GM10248 (cell line): ENCODE measurements at regions not wholly inside any gene's neighbourhood (a gene's known extent, or its start where the extent isn't known, plus 50 kb on each side); places are given as distances from the start of the nearest gene placed in this dataset.
"Not testable (repeated sequence)": the region's sequence is repeated elsewhere in the genome, so short reads cannot be mapped to it uniquely, and the experiment has no call there.

ENCODE experiments used
- CTCF ChIA-PET: fragments of 300-600 bp; sonication (Branson Sonifier 250); formaldehyde crosslinking; extraction: SDS; loops from one replicate; lab custom pipeline; 2021; ENCODE audit warnings: antibody characterized with exemption; lab: Yijun Ruan, JAX
- POLR2A ChIA-PET: fragments of 350-650 bp; sonication (Branson Sonifier 250); formaldehyde crosslinking; extraction: SDS; loops from one replicate; lab custom pipeline; 2020; ENCODE audit warnings: antibody characterized with exemption; lab: Yijun Ruan, JAX
- DNase-seq: peaks from one replicate; pipeline ENCODE4 v3.0.0; 2012; ENCODE audit errors: extremely low spot score
- CTCF ChIP-seq: IDR thresholded peaks from 2 replicates; pipeline ENCODE4 v1.5.1; 2012; ENCODE audit warnings: mild to moderate bottlenecking, low read depth; ENCODE audit errors: extremely low read depth, missing control alignments, control extremely low read depth

DNA sequence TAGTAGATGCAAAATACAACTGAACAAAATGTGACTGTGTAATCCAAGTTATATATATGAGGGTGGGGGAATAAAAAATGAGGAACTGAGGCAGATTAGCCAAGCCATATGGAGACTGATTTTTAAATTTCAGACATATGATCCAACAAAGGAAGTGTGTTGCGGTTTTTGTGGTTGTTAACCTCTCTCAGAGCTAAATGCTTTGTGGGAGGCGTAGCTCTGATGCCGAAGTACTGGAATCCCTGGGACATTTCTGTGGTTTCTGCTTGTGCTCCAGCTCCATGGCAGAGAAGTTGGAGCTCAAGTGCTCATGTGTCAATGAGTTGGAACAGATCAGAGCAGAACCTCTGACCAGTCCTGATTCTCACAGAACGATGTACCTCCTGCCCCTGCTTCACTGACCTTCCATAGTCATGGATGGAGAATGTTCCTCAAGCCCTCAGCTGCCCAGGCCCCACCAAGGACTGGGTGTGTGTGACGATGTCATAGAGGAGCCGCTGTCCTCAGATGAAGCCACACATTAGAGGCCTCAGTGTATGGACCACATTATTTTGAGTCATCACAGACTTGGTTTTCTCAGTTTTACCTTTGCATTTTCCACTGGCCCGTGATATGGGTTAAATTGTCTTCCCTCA lies 107.6 kb downstream of the SOX1 start:
- ChIA-PET POLR2A (no interaction called here), CTCF (interaction anchor here (0.8 kb wide), 1 partner anchor 21 kb away, joined by 4 read pairs; no protein-coding TSS in a partner anchor)
- no peak for DNase-seq
- no peak for TF ChIP-seq CTCF

DNA sequence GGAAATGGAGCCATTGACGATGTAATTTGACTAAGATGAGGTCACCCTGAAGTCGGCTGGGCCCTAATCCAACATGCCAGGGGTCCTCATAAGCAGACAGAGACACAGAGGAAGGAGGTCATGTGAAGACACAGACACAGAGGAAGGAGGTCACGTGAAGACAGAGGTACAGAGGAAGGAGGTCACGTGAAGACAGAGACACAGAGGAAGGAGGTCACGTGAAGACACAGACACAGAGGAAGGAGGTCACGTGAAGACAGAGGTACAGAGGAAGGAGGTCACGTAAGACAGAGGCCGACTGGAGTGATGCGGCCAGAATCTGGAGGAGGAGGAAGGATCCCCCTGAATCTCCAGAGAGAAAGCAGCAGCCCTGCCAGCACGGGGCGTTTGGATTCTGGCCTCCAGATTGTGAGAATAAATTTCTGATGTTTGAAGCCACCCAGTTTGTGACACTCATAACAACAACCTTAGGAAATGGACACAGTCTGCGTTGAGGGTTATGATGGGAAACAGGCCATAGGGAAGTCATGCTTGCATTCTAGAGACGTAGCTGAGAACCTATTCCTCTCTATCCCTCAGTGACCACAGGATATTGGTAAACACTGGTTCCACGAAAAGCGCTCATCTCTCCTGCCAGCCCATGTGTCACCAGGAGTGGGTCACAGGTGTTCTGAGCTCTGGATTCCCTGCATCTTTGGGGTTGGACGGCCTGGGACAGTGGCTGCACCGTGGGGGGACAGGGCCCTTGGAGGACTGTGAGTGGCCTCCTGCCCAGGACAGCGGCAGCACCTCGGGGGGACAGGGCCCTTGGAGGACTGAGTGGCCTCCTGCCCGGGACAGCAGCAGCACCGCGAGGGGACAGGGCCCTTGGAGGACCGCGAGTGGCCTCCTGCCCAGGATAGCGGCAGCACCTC lies 108.5 kb downstream of the SOX1 start:
- CTCF ChIA-PET: no interaction called here
- DNase-seq: no peak
- POLR2A ChIA-PET: no interaction called here
- TF ChIP-seq CTCF: no peak

DNA sequence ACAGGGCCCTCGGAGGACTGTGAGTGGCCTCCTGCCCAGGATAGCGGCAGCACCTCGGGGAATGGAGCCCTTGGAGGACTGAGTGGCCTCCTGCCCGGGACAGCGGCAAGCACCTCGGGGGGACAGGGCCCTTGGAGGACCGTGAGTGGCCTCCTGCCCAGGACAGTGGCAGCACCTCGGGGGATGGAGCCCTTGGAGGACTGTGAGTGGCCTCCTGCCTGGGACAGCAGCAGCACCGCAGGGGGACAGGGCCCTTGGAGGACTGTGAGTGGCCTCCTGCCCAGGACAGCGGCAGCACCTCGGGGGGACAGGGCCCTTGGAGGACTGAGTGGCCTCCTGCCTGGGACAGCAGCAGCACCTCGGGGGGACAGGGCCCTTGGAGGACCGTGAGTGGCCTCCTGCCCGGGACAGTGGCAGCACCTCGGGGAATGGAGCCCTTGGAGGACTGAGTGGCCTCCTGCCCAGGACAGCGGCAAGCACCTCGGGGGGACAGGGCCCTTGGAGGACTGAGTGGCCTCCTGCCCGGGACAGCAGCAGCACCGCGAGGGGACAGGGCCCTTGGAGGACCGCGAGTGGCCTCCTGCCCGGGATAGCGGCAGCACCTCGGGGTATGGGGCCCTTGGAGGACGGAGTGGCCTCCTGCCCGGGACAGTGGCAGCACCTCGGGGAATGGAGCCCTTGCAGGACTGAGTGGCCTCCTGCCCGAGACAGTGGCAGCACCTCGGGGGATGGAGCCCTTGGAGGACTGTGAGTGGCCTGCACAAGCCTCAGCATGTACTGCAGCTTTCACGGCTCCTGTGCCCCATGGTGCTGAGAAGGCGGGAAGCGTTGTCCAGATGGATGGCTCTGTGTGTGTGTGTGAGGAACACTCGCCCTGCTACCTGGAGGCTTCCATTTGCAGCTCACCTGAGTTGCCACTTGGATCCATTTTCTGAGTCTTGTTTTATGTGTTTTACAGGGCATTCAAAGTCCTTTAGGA lies 109.5 kb downstream of the SOX1 start:
- CTCF ChIA-PET, DNase-seq, POLR2A ChIA-PET: not testable (repeated sequence)

DNA sequence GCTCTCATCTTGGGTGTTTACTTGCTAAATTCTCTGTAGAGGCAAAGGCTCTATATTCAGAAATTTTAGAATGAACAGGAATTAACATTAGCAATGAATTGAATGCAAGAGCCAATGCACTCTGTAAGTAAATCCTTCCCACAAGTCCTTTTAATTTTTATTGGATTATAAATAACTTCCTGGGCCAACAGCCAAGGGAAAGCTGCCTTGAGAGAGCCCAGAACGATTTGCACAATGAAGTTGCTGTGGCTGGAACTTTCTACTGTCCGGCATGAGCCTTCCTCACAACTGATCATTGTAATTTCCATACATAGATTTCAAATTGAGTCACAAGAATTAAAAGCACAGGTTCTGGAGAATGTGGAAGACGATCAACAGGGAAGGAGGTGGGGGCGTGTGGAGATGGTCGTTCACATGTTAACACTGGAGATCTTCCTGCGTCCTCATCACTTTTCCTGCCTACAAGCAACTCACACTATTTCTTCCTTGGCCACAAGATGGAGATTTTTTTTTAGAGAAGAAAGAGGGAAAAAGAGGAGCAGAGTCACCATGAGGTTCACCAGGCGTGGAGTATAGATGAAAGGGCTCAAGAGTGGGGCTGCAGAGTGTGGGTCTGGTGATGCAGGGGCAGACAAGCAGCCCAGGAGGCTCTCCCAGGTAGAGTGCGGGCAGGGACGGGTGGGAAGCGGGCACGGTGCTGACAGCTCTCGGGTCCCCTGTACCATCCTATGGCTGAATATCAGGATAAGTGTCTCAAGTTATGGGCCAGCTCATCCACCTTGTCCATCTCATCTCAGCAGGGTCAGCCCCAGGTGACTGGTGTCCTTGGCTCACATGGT lies 110.7 kb downstream of the SOX1 start:
- POLR2A ChIA-PET: no interaction called here
- CTCF ChIA-PET: no interaction called here
- TF ChIP-seq CTCF: no peak
- DNase-seq: no peak

GRCh38 chr13:112178769-112179168 lies 111.8 kb downstream of the SOX1 start:
- TF ChIP-seq CTCF: no peak
- no peak for DNase-seq
- ChIA-PET POLR2A (no interaction called here), CTCF (no interaction called here)

DNA sequence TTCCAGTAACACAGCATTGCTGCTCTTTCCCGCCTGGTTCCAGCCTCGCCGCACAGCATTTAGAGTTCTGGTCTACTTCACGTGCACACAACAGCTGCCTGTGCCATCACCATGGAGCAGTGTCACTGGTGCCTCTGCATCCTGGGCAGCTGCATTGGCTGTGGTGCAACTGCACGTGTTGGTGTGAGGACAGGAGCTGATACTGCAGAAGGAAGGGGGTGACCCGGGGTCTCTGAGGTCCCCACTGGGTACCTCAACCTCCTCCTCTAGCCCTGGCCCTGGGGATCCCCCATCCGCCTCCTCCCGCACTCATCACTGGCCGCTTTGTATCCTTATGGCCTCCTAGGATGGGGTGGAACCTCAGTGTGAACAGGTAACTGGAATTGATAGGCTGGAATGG lies 112.5 kb downstream of the SOX1 start:
- ChIA-PET POLR2A (no interaction called here), CTCF (no interaction called here)
- TF ChIP-seq CTCF: no peak
- no peak for DNase-seq
